Testis (tissue), 2 donors: ENCODE measurements at regions not wholly inside any gene's neighbourhood (a gene's known extent, or its start where the extent isn't known, plus 50 kb on each side); places are given as distances from the start of the nearest gene placed in this dataset.

Source experiments
- DNase-seq: peaks from one replicate; pipeline ENCODE4 v3.0.0-alpha.2; 2019
- H3K27ac ChIP-seq, 2 donors: fragments of 200-600 bp; sonication (generic); one replicate each; pipeline ENCODE4 v1.5.1; 2019
- H3K27me3 ChIP-seq: fragments of 200-600 bp; sonication (generic); one replicate; pipeline ENCODE4 v1.5.1; 2019
- H3K36me3 ChIP-seq: fragments of 200-600 bp; sonication (generic); one replicate; pipeline ENCODE4 v1.5.1; 2017; ENCODE audit warnings: low read depth; ENCODE audit errors: missing control alignments
- H3K4me1 ChIP-seq: fragments of 200-600 bp; sonication (generic); one replicate; pipeline ENCODE4 v1.5.1; 2019
- H3K4me3 ChIP-seq, 2 donors: fragments of 200-600 bp; sonication (generic); one replicate each; pipeline ENCODE4 v1.5.1; 2017 to 2019
- H3K9me3 ChIP-seq: fragments of 200-600 bp; sonication (generic); one replicate; pipeline ENCODE4 v1.5.1; 2017
- POLR2A ChIP-seq: fragments of 450-650 bp; IDR thresholded peaks from one replicate; pipeline ENCODE4 v1.6.1; 2017; ENCODE audit warnings: antibody characterized with exemption, mild to moderate bottlenecking, moderate library complexity
- WGBS, 2 donors: methylation state at CpG; one replicate each; pipeline ENCODE4 v1.1.5; 2018; 5-methylcytosine and 5-hydroxymethylcytosine counted together
- intact Hi-C: fragments of 100-400 bp; cut with DNase I; formaldehyde crosslinking; loops from one replicate; pipeline ENCODE4 v1.15.1; 2023; ENCODE audit warnings: low total_unique reads
- TF ChIP-seq, protein P1 (sequence below), 3 experiments: fragments of 450-650 bp in 2 of 3; fragments of 200-600 bp in 1 of 3; sonication (generic) in 1 of 3; IDR thresholded peaks; one replicate each; pipeline ENCODE4 v1.5.1; 2016 to 2019; ENCODE audit warnings: antibody characterized with exemption in 3 of 3, mild to moderate bottlenecking in 2 of 3, moderate library complexity in 1 of 3

DNA sequence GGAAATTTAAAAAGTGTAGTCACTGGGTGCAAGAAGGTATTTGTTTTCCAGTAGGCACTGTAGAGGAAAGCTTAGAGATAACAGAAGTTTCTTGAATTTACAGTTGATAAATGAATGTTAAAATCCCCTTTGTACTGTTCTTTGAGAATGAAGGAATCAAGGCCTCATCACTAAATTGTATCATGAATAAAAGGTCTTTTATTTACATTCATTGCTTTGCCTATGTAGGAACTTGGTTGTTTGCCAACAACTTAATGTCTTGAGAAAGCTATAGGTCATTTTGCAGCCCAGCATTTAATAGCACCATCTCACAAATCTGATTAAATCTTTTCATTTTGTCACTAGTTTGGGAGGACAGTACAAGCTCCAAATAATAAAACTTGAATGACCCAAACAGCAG lies 213.9 kb upstream of the ITGA4 start:
- no peak for TF ChIP-seq POLR2A
- TF ChIP-seq, protein P1, sequence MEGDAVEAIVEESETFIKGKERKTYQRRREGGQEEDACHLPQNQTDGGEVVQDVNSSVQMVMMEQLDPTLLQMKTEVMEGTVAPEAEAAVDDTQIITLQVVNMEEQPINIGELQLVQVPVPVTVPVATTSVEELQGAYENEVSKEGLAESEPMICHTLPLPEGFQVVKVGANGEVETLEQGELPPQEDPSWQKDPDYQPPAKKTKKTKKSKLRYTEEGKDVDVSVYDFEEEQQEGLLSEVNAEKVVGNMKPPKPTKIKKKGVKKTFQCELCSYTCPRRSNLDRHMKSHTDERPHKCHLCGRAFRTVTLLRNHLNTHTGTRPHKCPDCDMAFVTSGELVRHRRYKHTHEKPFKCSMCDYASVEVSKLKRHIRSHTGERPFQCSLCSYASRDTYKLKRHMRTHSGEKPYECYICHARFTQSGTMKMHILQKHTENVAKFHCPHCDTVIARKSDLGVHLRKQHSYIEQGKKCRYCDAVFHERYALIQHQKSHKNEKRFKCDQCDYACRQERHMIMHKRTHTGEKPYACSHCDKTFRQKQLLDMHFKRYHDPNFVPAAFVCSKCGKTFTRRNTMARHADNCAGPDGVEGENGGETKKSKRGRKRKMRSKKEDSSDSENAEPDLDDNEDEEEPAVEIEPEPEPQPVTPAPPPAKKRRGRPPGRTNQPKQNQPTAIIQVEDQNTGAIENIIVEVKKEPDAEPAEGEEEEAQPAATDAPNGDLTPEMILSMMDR (IDR thresholded peaks at IDR 0.05) = no peak
- intact Hi-C loops = no loop called here

GRCh38 chr2:181250691-181251090 lies 206.5 kb upstream of the ITGA4 start:
- H3K9me3 ChIP-seq = no peaks in the 10 kb centered on the region
- WGBS, 2 donors = 97 to 100% methylated on average over 1 of the region's 1 CpG
- intact Hi-C loops = no loop called here
- no peak overlapping the region for H3K4me3 ChIP-seq
- DNase-seq = no peak
- H3K27me3 ChIP-seq = no peaks in the 10 kb centered on the region
- no peaks in the 10 kb centered on the region for H3K36me3 ChIP-seq
- H3K4me1 ChIP-seq = no peaks in the 10 kb centered on the region
- no peak overlapping the region for H3K27ac ChIP-seq
- TF ChIP-seq POLR2A = no peak
- TF ChIP-seq, protein P1 (IDR thresholded peaks at IDR 0.05) = no peak

More for the DNA sequence above, 213.9 kb upstream of the ITGA4 start:
- Histone ChIP-seq H3K4me1 (no peaks in the 10 kb centered on the region), H3K9me3 (no peaks in the 10 kb centered on the region), H3K4me3 (no peak overlapping the region), H3K27ac (no peak overlapping the region), H3K36me3 (no peaks in the 10 kb centered on the region), H3K27me3 (no peaks in the 10 kb centered on the region)
- no peak for DNase-seq

DNA sequence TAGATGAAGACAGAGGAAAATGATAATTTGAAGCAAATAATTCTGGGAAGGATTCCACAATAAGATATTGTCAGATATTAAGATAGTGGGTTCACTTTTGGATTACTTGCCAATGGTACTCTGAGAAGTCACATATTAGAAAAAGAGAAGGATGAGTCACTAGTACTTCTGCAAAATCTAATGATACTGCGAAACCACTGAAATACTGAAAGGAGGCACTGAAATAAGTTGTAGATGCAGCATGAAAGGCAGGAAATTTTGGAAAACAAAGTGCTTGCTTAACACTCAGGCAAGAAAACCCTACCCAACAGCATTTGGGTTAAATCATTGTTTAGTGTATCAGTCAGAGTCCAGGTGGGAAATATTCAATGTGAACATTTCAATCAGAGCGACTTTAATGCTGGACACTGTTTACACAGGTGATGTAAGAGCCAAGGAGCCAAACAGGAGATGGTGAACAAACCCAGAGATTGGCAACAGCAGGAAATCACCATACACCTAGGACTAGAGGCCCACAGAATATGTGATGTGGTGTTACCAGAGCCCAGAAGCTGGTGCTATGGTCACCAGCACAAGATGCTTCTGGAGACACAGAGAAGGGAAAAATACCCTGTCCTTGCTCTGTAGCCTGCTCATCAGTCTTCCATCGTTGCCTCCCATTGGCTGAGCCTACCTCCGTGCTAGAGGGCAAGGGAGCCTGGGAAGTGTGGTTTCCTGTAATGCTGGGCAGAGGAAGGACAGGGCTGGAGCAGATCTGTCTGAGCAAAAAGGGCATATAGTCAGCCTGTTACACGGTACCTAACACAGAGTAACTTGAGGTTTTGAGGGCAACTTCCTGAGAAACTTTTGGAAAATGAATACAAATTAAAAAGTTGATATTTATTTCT lies 204.7 kb upstream of the ITGA4 start:
- DNase-seq = no peak
- 59 to 70% methylated on average over 5 of the region's 5 CpGs for WGBS, 2 donors

DNA sequence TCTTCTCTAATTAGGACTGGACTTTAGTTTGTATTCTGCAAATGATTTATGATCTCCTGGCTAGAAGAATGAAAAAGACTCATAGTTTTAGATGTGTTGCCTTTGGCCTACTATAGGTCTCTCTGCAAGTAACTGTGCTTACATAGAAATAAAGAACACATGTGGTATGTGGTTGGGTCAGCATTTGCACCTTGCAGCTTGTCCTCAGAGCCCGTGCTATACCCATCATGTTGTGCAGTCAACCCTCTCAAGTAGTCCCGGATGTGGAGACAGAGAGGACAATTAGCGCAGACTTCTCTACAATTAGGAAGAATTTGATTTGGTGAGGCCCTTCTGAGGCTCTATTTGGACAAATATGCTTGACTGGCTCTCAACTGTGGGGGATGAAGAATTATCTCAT lies 203.7 kb upstream of the ITGA4 start:
- H3K36me3 ChIP-seq = no peaks in the 10 kb centered on the region
- WGBS, 2 donors = 81 to 91% methylated on average over 3 of the region's 3 CpGs
- no peak for TF ChIP-seq POLR2A
- TF ChIP-seq, protein P1 (IDR thresholded peaks at IDR 0.05) = no peak
- no peaks in the 10 kb centered on the region for H3K9me3 ChIP-seq
- no peak for DNase-seq
- no peak overlapping the region for H3K4me3 ChIP-seq
- intact Hi-C loops = no loop called here
- H3K27me3 ChIP-seq = no peaks in the 10 kb centered on the region
- no peaks in the 10 kb centered on the region for H3K4me1 ChIP-seq
- no peak overlapping the region for H3K27ac ChIP-seq

More for the DNA sequence above, 204.7 kb upstream of the ITGA4 start:
- H3K27me3 ChIP-seq = no peaks in the 10 kb centered on the region
- no peaks in the 10 kb centered on the region for H3K9me3 ChIP-seq
- no peaks in the 10 kb centered on the region for H3K36me3 ChIP-seq
- intact Hi-C loops = no loop called here
- no peak for TF ChIP-seq POLR2A
- TF ChIP-seq, protein P1 (IDR thresholded peaks at IDR 0.05) = no peak
- no peaks in the 10 kb centered on the region for H3K4me1 ChIP-seq
- no peak overlapping the region for H3K4me3 ChIP-seq
- no peak overlapping the region for H3K27ac ChIP-seq

GRCh38 chr2:181255651-181256050 lies 201.5 kb upstream of the ITGA4 start:
- intact Hi-C loops = no loop called here
- 77 to 83% methylated on average over 1 of the region's 1 CpG for WGBS, 2 donors

More at GRCh38 chr2:181255651-181256050, 201.5 kb upstream of the ITGA4 start:
- no peaks in the 10 kb centered on the region for H3K4me1 ChIP-seq
- no peak for DNase-seq
- no peaks in the 10 kb centered on the region for H3K27me3 ChIP-seq
- TF ChIP-seq POLR2A = no peak
- TF ChIP-seq, protein P1 (IDR thresholded peaks at IDR 0.05) = no peak
- no peak overlapping the region for H3K4me3 ChIP-seq
- no peak overlapping the region for H3K27ac ChIP-seq
- H3K36me3 ChIP-seq = no peaks in the 10 kb centered on the region
- no peaks in the 10 kb centered on the region for H3K9me3 ChIP-seq
